ENCODE measurements at regions not wholly inside any gene's neighbourhood (a gene's known extent, or its start where the extent isn't known, plus 50 kb on each side); places are given as distances from the start of the nearest gene placed in this dataset.

DNA sequence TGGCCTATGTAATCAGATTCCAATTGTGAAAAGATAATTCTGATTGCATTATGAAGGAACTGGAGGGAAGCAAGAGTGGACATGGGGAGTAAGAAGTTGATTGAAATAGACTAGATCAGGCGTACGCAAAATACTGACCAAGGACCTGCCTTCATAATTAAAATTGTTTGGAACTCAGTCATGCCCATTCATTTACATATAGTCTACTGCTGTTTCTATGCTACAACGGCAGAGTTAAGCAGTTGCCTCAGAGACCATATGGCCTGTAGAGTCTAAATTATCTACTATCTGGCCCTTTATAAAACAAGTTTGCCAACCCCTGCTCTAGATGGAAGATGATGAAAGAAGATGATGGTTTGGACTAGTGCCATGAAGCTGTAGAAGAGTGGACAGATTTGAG, 170.0 kb upstream of the ARID2 start:
- TF ChIP-seq, protein P1, sequence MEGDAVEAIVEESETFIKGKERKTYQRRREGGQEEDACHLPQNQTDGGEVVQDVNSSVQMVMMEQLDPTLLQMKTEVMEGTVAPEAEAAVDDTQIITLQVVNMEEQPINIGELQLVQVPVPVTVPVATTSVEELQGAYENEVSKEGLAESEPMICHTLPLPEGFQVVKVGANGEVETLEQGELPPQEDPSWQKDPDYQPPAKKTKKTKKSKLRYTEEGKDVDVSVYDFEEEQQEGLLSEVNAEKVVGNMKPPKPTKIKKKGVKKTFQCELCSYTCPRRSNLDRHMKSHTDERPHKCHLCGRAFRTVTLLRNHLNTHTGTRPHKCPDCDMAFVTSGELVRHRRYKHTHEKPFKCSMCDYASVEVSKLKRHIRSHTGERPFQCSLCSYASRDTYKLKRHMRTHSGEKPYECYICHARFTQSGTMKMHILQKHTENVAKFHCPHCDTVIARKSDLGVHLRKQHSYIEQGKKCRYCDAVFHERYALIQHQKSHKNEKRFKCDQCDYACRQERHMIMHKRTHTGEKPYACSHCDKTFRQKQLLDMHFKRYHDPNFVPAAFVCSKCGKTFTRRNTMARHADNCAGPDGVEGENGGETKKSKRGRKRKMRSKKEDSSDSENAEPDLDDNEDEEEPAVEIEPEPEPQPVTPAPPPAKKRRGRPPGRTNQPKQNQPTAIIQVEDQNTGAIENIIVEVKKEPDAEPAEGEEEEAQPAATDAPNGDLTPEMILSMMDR (IDR thresholded peaks at IDR 0.05; ENCODE audit: poor library complexity, severe bottlenecking), result no peak
- TF ChIP-seq EP300 (conservative IDR thresholded peaks at IDR 0.05; ENCODE audit: poor library complexity, severe bottlenecking), result no peak
- no peak for TF ChIP-seq POLR2AphosphoS5 (IDR thresholded peaks at IDR 0.05)
- TF ChIP-seq EZH2 (IDR thresholded peaks at IDR 0.05; ENCODE audit: borderline replicate concordance, insufficient read depth, low read length, poor library complexity, severe bottlenecking), result no peak
- TF ChIP-seq REST (IDR thresholded peaks at IDR 0.05; ENCODE audit: borderline replicate concordance), result no peak
- no peak for TF ChIP-seq RAD21 (conservative IDR thresholded peaks at IDR 0.05)
- TF ChIP-seq TAF1 (IDR thresholded peaks at IDR 0.05; ENCODE audit: low read depth), result no peak
- no peak for TF ChIP-seq MXI1 (conservative IDR thresholded peaks at IDR 0.05; ENCODE audit: poor library complexity, severe bottlenecking)

All from neural cell (in vitro differentiated cells).